Immature natural killer cell (primary cell): ENCODE measurements at regions not wholly inside any gene's neighbourhood (a gene's known extent, or its start where the extent isn't known, plus 50 kb on each side); places are given as distances from the start of the nearest gene placed in this dataset.
"Not testable (repeated sequence)": the region's sequence is repeated elsewhere in the genome, so short reads cannot be mapped to it uniquely, and the experiment has no call there.

Source experiments
- DNase-seq, 3 donors: peaks; one replicate each; pipeline ENCODE4 v3.0.0; 2022; ENCODE audit warnings: mixed read lengths in 1 of 3
- H3K27ac Mint-ChIP-seq, 6 donors: one replicate each; pipeline ENCODE4 v1.8.0; 2020; ENCODE audit warnings: mixed read lengths in 6 of 6, mild to moderate bottlenecking in 5 of 6, inconsistent platforms in 4 of 6, moderate library complexity in 3 of 6
- H3K27me3 Mint-ChIP-seq, 3 donors: one replicate each; pipeline ENCODE4 v1.8.0; 2020 to 2021; ENCODE audit warnings: low read depth in 3 of 3, mild to moderate bottlenecking in 3 of 3, mixed read lengths in 3 of 3, moderate library complexity in 3 of 3, inconsistent platforms in 1 of 3
- H3K36me3 Mint-ChIP-seq, 3 donors: one replicate each; pipeline ENCODE4 v1.8.0; 2020; ENCODE audit warnings: mixed read lengths in 3 of 3, inconsistent platforms in 2 of 3, mild to moderate bottlenecking in 2 of 3
- H3K4me1 Mint-ChIP-seq, 2 donors: one replicate each; pipeline ENCODE4 v1.8.0; 2020; ENCODE audit warnings: inconsistent platforms in 2 of 2, mild to moderate bottlenecking in 2 of 2, mixed read lengths in 2 of 2, moderate library complexity in 1 of 2
- H3K4me3 Mint-ChIP-seq, 5 donors: one replicate each; pipeline ENCODE4 v1.8.0; 2020; ENCODE audit warnings: mild to moderate bottlenecking in 5 of 5, mixed read lengths in 5 of 5, inconsistent platforms in 3 of 5, moderate library complexity in 3 of 5
- H3K9me3 Mint-ChIP-seq, 6 donors: one replicate each; pipeline ENCODE4 v1.8.0; 2020; ENCODE audit warnings: mild to moderate bottlenecking in 6 of 6, mixed read lengths in 6 of 6, inconsistent platforms in 4 of 6, moderate library complexity in 3 of 6

DNA sequence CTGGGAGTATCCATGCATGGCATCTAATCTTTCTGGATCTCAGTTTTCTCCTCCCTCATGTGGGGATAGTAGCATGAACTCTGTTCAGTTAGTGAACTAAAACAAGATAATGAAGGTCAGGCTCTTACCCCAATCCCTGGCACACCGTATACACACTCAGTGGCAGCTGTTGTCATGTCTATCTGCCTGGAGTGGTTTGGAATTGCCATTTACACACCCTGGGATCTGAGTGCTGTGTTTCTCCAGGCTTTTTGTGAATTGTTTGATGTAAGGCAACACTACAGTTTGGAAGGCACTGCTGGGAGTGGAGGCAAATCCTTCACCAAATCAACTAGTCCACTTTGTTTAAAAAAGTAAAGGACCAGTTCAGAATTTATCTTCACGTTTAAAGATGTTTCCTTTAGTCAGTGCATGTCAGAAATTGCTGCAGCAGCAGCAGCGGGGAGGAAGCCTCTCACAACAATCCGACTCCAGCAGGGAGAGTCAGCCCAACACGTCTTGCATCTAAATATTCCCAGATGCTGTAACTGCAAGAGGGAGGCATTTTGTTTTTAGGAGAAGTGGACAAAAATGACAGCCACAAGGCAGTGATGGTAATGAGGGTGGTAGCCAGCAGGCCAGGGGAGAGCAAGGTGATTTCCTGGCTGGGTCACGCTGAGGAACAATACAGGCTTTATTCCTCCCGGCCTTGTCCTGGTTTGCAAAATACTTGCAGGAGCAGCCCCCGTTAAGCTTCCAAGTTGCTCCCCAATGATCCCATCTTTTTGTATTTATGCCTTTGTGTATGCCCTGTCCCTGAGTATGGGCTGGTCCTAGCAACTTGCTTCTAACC lies 128.5 kb upstream of the LRIG1 start:
- Mint-ChIP-seq H3K4me3 (no peak overlapping the region), H3K9me3 (no peaks in the 10 kb centered on the region), H3K27ac (no peak overlapping the region), H3K36me3 (no peaks in the 10 kb centered on the region), H3K27me3 (peaks cover 3 to 5% (median 4%) of the 10 kb centered on the region in 3 donors), H3K4me1 (no peaks in the 10 kb centered on the region)
- DNase-seq, result no peak

DNA sequence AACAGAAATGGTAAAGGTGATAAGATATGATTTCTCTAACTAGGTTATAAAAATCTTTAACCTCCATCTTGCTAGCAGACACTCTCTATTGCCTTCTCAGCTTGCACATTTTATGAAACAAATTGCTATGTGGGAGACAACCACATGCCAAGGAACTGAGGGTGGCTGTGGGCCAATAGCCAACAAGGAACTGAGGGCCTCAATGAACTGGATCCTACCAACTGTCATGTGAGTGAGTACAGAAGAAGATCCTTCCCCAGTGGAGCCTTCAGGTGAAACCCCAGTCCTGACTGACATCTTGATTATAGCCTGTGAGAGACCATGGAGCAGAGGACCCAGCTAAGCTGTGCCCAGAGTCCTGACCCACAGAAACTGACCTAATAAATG lies 129.2 kb upstream of the LRIG1 start:
- Mint-ChIP-seq H3K27ac (no peak overlapping the region), H3K27me3 (peaks cover 3 to 5% (median 4%) of the 10 kb centered on the region in 3 donors)

DNA sequence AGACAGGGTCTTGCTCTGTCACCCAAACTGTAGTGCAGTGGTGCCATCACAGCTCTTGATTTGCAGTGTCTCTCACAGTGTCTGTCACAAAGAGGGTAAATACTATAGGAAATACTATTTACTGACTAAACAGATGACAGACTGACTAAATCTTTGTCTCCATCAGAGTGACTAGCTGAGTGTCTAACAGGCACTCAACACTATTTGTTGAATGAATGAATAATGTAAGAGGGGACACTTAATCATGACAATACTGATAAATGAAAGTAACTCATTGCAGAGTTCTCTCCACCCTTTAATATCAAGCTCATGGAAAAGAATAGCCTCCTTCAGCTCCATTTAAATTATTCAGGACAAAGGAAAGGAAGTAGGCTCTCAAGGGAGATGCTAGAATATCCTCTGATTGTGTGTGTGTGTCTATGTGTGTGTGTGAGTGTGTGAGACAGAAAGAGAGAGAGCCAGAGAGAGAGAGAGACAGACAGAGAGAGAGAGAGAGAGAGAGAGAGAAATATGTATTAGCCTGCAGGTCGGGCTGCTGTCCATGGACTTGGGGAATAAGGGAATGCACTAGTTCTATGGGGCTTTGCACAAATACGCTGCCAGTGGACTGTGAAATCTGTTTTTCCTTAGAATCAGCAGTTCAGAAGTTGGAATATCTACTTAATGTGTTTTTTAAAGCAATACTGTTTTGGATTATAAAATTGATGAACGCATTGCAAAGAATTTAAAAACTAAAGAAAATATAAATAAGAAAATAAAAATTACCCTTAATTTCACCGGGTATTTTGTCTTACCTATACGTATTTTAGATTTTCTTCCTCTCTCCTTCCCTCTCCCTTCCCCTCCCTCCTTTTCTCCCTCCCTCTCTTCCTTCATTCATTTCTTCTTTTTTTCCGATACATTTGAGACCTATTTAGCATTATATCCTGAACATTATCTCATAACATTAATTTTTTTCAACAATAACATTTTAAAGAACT lies 132.9 kb upstream of the LRIG1 start:
- no peak overlapping the region for H3K27ac Mint-ChIP-seq
- no peaks in the 10 kb centered on the region for H3K4me1 Mint-ChIP-seq
- no peaks in the 10 kb centered on the region for H3K9me3 Mint-ChIP-seq
- peaks cover 3 to 10% (median 5%) of the 10 kb centered on the region in 3 donors for H3K27me3 Mint-ChIP-seq
- H3K36me3 Mint-ChIP-seq, result no peaks in the 10 kb centered on the region
- H3K4me3 Mint-ChIP-seq, result no peak overlapping the region
- no peak for DNase-seq

More for the DNA sequence above, 129.2 kb upstream of the LRIG1 start:
- Mint-ChIP-seq H3K4me1 (no peaks in the 10 kb centered on the region), H3K9me3 (no peaks in the 10 kb centered on the region), H3K36me3 (no peaks in the 10 kb centered on the region), H3K4me3 (no peak overlapping the region)
- no peak for DNase-seq

DNA sequence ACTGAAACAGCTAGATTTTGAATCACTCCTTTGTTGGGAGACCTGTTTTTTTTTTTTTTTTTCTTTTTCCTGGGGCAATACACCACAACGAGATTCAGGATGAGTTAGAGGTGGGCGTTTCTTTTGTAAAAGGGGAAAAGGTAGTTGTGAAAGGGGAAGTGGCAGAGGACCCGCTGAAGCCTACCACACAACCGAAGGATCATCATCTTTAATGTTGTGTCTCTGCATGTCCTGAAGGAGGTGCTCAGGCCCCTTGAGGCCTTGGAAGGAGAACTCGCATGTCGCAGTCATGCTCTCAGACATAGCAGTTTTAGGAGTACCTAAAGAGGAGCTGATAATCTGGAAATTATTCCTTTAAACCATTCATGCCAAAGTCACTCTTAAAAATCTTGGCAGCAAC lies 137.9 kb upstream of the LRIG1 start:
- peaks cover 0 to under 1% (median 0%) of the 10 kb centered on the region in 6 donors for H3K9me3 Mint-ChIP-seq
- DNase-seq, result no peak
- peaks cover 1 to 10% (median 4%) of the 10 kb centered on the region in 3 donors for H3K27me3 Mint-ChIP-seq
- no peak overlapping the region for H3K4me3 Mint-ChIP-seq
- H3K27ac Mint-ChIP-seq, result no peak overlapping the region
- no peaks in the 10 kb centered on the region for H3K36me3 Mint-ChIP-seq
- H3K4me1 Mint-ChIP-seq, result no peaks in the 10 kb centered on the region

DNA sequence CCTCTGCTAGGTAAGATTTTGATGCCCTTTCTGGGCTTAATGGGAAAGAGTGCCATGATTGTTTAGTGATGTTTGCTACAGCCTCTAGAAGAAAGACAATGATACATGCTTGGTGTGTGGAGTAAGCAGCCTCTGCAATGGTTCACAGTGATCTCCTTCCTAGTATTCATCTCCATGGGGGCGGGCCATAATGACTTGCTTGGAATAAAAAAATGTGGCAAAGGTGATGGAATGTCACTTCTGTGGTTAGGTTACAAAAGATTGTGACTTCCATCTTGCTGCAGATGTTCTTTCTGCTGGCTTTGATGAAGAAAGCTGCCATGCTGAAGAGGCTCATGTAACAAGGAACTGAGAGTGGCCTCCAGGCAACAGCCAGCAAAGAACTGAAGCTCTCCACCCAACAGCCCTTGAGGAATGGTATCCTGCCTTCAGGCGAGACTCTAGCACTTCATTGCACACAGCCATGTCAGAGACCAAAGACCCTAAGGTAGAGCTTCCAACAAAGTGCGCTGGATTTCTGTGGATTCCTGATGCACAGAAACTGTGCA lies 139.1 kb upstream of the LRIG1 start:
- H3K4me3 Mint-ChIP-seq, result no peak overlapping the region
- H3K36me3 Mint-ChIP-seq, result no peaks in the 10 kb centered on the region
- H3K27me3 Mint-ChIP-seq, result peaks cover 1 to 18% (median 4%) of the 10 kb centered on the region in 3 donors
- DNase-seq, result no peak
- H3K9me3 Mint-ChIP-seq, result peaks cover 0 to 12% (median 6%) of the 10 kb centered on the region in 6 donors
- H3K27ac Mint-ChIP-seq, result no peak overlapping the region
- no peaks in the 10 kb centered on the region for H3K4me1 Mint-ChIP-seq

DNA sequence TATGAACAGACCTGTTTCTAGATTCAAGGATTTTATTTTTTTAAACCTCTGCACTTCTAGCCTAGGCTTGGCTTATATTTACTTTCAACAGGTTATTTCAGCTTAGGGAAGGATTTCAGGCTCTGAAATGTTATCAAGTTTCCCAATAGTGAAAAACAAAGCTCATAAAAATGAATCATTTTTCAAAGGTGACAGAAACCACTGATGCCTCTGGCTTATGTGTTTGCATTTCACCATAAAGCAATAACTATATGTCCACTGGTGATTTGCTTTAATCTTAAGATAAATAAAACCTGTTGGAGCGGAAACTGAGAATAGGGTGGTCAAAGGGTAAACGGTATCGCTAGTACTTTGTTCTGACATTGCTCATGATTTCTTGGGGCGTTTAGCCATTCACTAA lies 141.2 kb upstream of the LRIG1 start:
- Mint-ChIP-seq H3K4me3 (no peak overlapping the region), H3K27ac (no peak overlapping the region), H3K27me3 (peaks cover 0 to 14% (median 4%) of the 10 kb centered on the region in 3 donors), H3K4me1 (no peaks in the 10 kb centered on the region), H3K36me3 (no peaks in the 10 kb centered on the region), H3K9me3 (peaks cover 0 to 21% (median 7%) of the 10 kb centered on the region in 6 donors)
- no peak for DNase-seq

DNA sequence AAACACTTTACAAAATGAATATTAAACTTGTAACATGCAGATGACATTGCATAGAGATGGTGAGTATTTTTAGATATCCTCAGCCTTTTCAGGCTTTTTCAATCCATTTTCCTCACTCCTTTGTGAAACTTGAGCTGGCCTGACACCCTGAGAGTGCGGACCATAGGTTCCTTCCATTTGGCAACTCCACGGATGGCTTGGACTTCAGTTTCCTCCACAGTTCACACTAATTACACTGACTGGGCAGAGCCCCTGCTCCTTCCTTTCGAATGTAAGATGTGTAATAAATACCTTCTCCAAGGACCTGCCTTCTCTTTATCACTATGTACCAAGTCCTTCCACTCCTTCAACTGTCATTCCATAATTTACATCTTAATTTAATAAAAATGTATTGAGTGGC lies 141.7 kb upstream of the LRIG1 start:
- DNase-seq, result no peak
- Mint-ChIP-seq H3K27me3 (peaks cover 0 to 14% (median 4%) of the 10 kb centered on the region in 3 donors), H3K4me1 (no peaks in the 10 kb centered on the region), H3K27ac (no peak overlapping the region), H3K36me3 (no peaks in the 10 kb centered on the region), H3K9me3 (peaks cover 0 to 21% (median 7%) of the 10 kb centered on the region in 6 donors), H3K4me3 (no peak overlapping the region)

DNA sequence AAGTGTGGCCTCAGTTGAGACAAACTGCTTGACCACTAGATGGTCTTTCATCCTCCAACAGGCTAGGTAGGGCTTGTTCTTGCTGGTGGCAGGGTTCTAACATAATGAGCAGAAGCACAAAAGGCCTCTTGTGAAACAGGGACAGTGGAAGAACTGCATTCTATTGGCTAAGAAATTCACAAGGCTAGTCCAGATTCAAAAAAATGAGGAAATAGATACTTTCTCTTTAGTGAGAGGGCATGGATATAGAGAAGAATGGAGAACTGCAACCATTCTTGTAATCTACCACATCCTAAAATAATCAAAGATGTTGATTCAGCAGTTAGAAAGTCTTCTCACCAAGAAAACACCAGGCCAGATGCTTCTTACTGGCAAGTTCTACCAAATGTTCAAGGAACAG lies 143.7 kb upstream of the LRIG1 start:
- Mint-ChIP-seq H3K9me3 (peaks cover 0 to 21% (median 7%) of the 10 kb centered on the region in 6 donors), H3K27me3 (peaks cover 0 to 10% (median 4%) of the 10 kb centered on the region in 3 donors), H3K27ac (no peak overlapping the region), H3K4me3 (no peak overlapping the region), H3K4me1 (no peaks in the 10 kb centered on the region), H3K36me3 (no peaks in the 10 kb centered on the region)
- no peak for DNase-seq

DNA sequence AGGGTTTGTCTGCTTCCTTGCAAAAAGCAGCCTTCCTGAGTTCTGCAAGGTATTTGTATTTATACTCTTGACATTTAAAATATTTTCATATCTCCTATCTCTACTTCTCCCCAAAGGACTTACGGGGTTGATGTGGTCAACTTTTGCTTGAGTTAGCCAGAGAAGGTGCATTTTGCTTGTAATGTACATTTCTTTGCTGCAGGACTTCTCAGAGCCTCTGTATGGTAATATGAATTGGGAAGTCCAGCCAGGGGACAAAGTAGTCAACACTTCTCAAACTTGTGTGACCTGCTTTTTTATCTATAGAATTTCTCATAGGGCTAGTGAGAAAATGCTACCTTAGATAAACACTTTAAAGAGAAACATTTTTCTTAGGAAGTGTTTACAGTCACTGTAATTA lies 148.2 kb upstream of the LRIG1 start:
- no peaks in the 10 kb centered on the region for H3K4me1 Mint-ChIP-seq

DNA sequence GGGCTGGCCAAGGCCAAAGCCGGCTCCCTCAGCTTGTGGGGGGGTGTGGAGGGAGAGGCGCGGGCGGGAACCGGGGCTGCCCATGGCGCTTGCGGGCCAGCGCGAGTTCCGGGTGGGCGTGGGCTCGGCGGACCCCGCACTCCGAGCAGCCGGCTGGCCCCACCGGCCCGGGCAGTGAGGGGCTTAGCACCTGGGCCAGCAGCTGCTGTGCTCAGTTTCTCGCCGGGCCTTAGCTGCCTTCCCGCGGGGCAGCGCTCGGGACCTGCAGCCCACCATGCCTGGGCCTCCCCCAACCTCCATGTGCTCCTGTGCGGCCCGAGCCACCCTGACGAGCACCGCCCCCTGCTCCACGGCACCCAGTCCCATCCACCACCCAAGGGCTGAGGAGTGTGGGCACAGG lies 150.7 kb upstream of the LRIG1 start:
- not testable (repeated sequence) for H3K9me3 Mint-ChIP-seq, H3K27ac Mint-ChIP-seq, H3K27me3 Mint-ChIP-seq, H3K4me1 Mint-ChIP-seq, H3K36me3 Mint-ChIP-seq, H3K4me3 Mint-ChIP-seq, DNase-seq

More for the DNA sequence above, 148.2 kb upstream of the LRIG1 start:
- Mint-ChIP-seq H3K27ac (no peak overlapping the region), H3K27me3 (peaks cover 0 to 14% (median 7%) of the 10 kb centered on the region in 3 donors), H3K36me3 (no peaks in the 10 kb centered on the region), H3K9me3 (peaks cover 0 to 17% (median 7%) of the 10 kb centered on the region in 6 donors), H3K4me3 (no peak overlapping the region)
- no peak for DNase-seq

DNA sequence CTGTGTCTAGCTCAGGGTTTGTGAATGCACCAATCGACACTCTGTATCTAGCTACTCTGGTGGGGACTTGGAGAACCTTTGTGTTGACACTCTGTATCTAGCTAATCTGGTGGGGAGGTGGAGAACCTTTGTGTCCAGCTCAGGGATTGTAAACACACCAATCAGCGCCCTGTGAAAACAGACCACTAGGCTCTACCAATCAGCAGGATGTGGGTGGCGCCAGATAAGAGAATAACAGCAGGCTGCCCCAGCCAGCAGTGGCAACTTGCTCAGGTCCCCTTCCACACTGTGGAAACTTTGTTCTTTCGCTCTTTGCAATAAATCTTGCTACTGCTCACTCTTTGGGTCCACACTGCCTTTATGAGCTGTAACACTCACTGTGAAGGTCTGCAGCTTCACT lies 151.3 kb upstream of the LRIG1 start:
- not testable (repeated sequence) for H3K9me3 Mint-ChIP-seq, H3K27ac Mint-ChIP-seq, DNase-seq, H3K27me3 Mint-ChIP-seq, H3K4me3 Mint-ChIP-seq, H3K4me1 Mint-ChIP-seq, H3K36me3 Mint-ChIP-seq

DNA sequence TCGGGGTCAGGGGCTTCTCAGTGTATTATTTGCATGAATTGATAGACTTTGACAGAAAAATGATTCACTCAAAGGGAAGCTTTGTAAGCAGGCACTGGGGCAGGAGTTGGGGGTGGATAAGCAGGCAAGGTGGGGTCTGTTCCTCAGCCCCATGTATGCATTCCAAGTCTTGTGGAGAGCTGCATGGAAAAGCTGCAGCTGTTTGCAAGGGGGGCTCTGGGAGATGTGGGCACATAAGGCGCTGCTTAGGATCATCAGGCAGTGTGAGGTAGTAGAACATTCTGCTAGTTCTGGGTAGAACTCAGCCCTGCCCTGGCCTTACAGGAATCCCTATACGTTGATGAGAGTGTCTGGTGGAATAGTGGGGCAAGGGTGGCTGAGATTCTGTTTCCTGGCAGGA lies 154.2 kb upstream of the LRIG1 start:
- H3K27me3 Mint-ChIP-seq, result peaks cover 0 to 11% (median 9%) of the 10 kb centered on the region in 3 donors
- no peak overlapping the region for H3K4me3 Mint-ChIP-seq
- no peak for DNase-seq
- no peaks in the 10 kb centered on the region for H3K4me1 Mint-ChIP-seq
- H3K36me3 Mint-ChIP-seq, result no peaks in the 10 kb centered on the region
- H3K27ac Mint-ChIP-seq, result no peak overlapping the region
- H3K9me3 Mint-ChIP-seq, result no peaks in the 10 kb centered on the region

DNA sequence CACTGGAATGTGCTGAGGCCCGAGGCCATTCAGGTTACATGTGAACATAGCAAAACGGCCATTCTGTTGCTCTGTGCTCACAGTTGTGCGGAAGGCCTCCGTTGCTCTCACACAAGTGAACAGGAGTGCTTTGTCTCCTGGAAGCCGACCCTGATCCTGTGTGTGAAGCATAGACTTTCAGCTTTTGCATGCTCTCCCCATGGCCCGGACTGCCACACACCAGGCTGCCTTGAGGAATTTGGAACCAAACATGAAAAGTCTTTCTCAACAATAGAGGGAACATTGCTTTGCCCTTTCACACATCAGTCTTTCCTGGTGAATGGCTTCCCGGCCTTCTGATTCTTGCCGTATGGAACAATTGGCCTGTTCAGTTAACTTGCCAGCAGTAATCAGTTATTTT lies 154.8 kb upstream of the LRIG1 start:
- Mint-ChIP-seq H3K4me3 (no peak overlapping the region), H3K27me3 (peaks cover 0 to 11% (median 9%) of the 10 kb centered on the region in 3 donors), H3K36me3 (no peaks in the 10 kb centered on the region), H3K4me1 (no peaks in the 10 kb centered on the region), H3K9me3 (no peaks in the 10 kb centered on the region), H3K27ac (no peak overlapping the region)
- no peak for DNase-seq

DNA sequence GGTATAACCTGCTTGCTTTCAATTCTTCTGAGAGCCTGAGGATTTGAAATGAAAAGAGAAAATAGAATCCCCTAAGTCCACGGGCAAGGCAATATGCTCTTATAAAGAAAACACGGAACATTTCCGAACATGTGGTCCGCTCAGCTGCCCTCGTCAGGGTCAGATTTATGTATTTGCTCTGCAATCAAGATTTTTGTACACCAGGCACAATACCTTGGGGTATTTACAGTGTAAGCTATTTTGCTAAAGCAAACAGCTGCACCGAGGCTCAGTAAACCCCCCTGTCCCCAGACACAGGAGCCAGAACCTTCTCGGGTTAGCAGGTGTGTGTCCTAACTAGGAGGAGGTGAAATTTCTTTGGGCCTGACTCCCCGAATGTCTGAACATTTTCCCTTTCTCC lies 155.8 kb upstream of the LRIG1 start:
- H3K27ac Mint-ChIP-seq, result no peak overlapping the region
- no peak for DNase-seq
- H3K36me3 Mint-ChIP-seq, result no peaks in the 10 kb centered on the region
- H3K9me3 Mint-ChIP-seq, result no peaks in the 10 kb centered on the region
- H3K4me3 Mint-ChIP-seq, result no peak overlapping the region
- H3K27me3 Mint-ChIP-seq, result peaks cover 0 to 14% (median 9%) of the 10 kb centered on the region in 3 donors
- no peaks in the 10 kb centered on the region for H3K4me1 Mint-ChIP-seq
